ENCODE measurements at regions not wholly inside any gene's neighbourhood (a gene's known extent, or its start where the extent isn't known, plus 50 kb on each side); places are given as distances from the start of the nearest gene placed in this dataset.

DNA sequence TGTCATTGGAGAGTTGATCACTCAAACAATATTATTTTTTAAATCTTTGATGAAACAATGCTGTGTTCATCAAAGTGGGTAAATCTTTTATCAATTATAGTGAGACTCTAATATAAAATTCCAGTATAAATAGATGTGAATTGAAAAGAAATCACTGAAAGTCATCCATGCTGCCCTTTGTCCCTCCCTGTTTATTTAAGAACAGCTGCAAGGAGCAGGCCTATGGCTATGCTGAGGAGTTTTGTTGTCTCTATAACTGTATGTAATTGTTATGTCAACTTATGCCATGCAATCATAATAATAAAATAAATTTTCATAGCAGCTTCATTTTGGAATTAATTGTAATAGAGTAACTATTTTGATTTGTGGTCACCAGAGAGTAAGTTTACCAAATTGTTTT lies 1272.4 kb upstream of the ADGRL4 start:
- ATAC-seq (ENCODE audit: poor library complexity) (no peak), DNase-seq (no peak)
- H3K36me3 Mint-ChIP-seq (ENCODE audit: low read depth) = no peaks in the 10 kb centered on the region
- no peak overlapping the region for H3K27ac Mint-ChIP-seq
- H3K27me3 Mint-ChIP-seq = no peaks in the 10 kb centered on the region
- Histone ChIP-seq H3K27ac (ENCODE audit: low read depth in 1 of 2, low read length in 2 of 2) (no peak overlapping the region), H3K4me1 (ENCODE audit: insufficient read depth, low read length) (no peaks in the 10 kb centered on the region), H3K9me3 (ENCODE audit: control insufficient read depth in 1 of 2, insufficient read depth in 1 of 2, low read length in 2 of 2) (peaks cover under 1 to 15% of the 10 kb centered on the region in 2 experiments), H3K4me3 (ENCODE audit: low read length) (no peak overlapping the region), H3K36me3 (ENCODE audit: insufficient read depth, low read length) (no peaks in the 10 kb centered on the region), H3K27me3 (ENCODE audit: control insufficient read depth in 1 of 2, insufficient read depth in 2 of 2, low read length in 2 of 2) (no peaks in the 10 kb centered on the region)
- no peak overlapping the region for H3K4me3 Mint-ChIP-seq
- intact Hi-C loops (cut with DNase I, micrococcal nuclease) = no loop called here
- peaks cover 14% of the 10 kb centered on the region for H3K9me3 Mint-ChIP-seq
- no peaks in the 10 kb centered on the region for H3K4me1 Mint-ChIP-seq (ENCODE audit: low read depth)
- ChIA-PET CTCF (no interaction called here), POLR2A (no interaction called here)
- TF ChIP-seq, protein P1, sequence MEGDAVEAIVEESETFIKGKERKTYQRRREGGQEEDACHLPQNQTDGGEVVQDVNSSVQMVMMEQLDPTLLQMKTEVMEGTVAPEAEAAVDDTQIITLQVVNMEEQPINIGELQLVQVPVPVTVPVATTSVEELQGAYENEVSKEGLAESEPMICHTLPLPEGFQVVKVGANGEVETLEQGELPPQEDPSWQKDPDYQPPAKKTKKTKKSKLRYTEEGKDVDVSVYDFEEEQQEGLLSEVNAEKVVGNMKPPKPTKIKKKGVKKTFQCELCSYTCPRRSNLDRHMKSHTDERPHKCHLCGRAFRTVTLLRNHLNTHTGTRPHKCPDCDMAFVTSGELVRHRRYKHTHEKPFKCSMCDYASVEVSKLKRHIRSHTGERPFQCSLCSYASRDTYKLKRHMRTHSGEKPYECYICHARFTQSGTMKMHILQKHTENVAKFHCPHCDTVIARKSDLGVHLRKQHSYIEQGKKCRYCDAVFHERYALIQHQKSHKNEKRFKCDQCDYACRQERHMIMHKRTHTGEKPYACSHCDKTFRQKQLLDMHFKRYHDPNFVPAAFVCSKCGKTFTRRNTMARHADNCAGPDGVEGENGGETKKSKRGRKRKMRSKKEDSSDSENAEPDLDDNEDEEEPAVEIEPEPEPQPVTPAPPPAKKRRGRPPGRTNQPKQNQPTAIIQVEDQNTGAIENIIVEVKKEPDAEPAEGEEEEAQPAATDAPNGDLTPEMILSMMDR (IDR thresholded peaks at IDR 0.05) = no peak

DNA sequence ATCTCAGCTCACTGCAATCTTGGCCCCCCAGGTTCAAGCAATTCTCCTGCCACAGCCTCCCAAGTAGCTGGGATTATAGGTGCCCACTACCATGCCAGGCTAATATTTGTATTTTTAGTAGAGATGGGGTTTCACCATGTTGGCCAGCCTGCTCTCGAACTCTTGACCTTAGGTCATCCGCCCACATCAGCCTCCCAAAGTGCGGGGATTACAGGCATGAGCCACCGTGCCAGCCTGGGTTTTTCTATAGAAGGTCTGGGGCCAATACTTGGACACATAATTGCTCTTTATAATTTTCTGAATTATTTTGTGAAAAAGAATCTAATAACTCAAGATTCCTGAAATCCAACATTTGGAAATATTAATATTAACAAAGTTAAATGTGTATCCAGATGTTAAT lies 1267.7 kb upstream of the ADGRL4 start:
- H3K27me3 ChIP-seq (ENCODE audit: control insufficient read depth in 1 of 2, insufficient read depth in 2 of 2, low read length in 2 of 2) = no peaks in the 10 kb centered on the region
- no peak overlapping the region for H3K4me3 Mint-ChIP-seq
- H3K27ac ChIP-seq (ENCODE audit: low read depth in 1 of 2, low read length in 2 of 2) = no peak overlapping the region
- ATAC-seq (ENCODE audit: poor library complexity) = no peak
- H3K4me1 ChIP-seq (ENCODE audit: insufficient read depth, low read length) = no peaks in the 10 kb centered on the region
- ChIA-PET POLR2A (no interaction called here), CTCF (no interaction called here)
- peaks cover 7 to 11% of the 10 kb centered on the region in 2 experiments for H3K9me3 ChIP-seq (ENCODE audit: control insufficient read depth in 1 of 2, insufficient read depth in 1 of 2, low read length in 2 of 2)
- no peaks in the 10 kb centered on the region for H3K36me3 ChIP-seq (ENCODE audit: insufficient read depth, low read length)
- DNase-seq = no peak
- no peaks in the 10 kb centered on the region for H3K27me3 Mint-ChIP-seq
- H3K4me1 Mint-ChIP-seq (ENCODE audit: low read depth) = no peaks in the 10 kb centered on the region
- H3K36me3 Mint-ChIP-seq (ENCODE audit: low read depth) = no peaks in the 10 kb centered on the region
- TF ChIP-seq, protein P1 (IDR thresholded peaks at IDR 0.05) = no peak
- intact Hi-C loops (cut with DNase I, micrococcal nuclease) = no loop called here
- H3K27ac Mint-ChIP-seq = no peak overlapping the region
- H3K4me3 ChIP-seq (ENCODE audit: low read length) = no peak overlapping the region
- peaks cover 16% of the 10 kb centered on the region for H3K9me3 Mint-ChIP-seq

- Mint-ChIP-seq H3K27me3 (no peaks in the 10 kb centered on the region), H3K9me3 (peaks cover 18% of the 10 kb centered on the region), H3K4me1 (ENCODE audit: low read depth) (no peaks in the 10 kb centered on the region), H3K36me3 (ENCODE audit: low read depth) (no peaks in the 10 kb centered on the region), H3K4me3 (no peak overlapping the region), H3K27ac (no peak overlapping the region)
- POLR2A ChIA-PET = no interaction called here
- Histone ChIP-seq H3K4me1 (ENCODE audit: insufficient read depth, low read length) (no peaks in the 10 kb centered on the region), H3K36me3 (ENCODE audit: insufficient read depth, low read length) (no peaks in the 10 kb centered on the region), H3K4me3 (ENCODE audit: low read length) (no peak overlapping the region), H3K9me3 (ENCODE audit: control insufficient read depth in 1 of 2, insufficient read depth in 1 of 2, low read length in 2 of 2) (peaks cover 7 to 11% of the 10 kb centered on the region in 2 experiments), H3K27me3 (ENCODE audit: control insufficient read depth in 1 of 2, insufficient read depth in 2 of 2, low read length in 2 of 2) (no peaks in the 10 kb centered on the region), H3K27ac (ENCODE audit: low read depth in 1 of 2, low read length in 2 of 2) (no peak overlapping the region)
- ATAC-seq (ENCODE audit: poor library complexity) (no peak), DNase-seq (no peak)
- TF ChIP-seq, protein P1 (IDR thresholded peaks at IDR 0.05) = no peak
- intact Hi-C loops (cut with DNase I, micrococcal nuclease) = no loop called here
- CTCF ChIA-PET = no interaction called here
Measured at GRCh38 chr1:80272495-80272894, 1266.0 kb upstream of the ADGRL4 start.
